IPS-NIHi11 (cell line): ENCODE measurements at regions not wholly inside any gene's neighbourhood (a gene's known extent, or its start where the extent isn't known, plus 50 kb on each side); places are given as distances from the start of the nearest gene placed in this dataset.

Experiments
- DNase-seq: peaks from one replicate; pipeline ENCODE4 v3.0.0; 2012; ENCODE audit warnings: mixed read lengths, low spot score

DNA sequence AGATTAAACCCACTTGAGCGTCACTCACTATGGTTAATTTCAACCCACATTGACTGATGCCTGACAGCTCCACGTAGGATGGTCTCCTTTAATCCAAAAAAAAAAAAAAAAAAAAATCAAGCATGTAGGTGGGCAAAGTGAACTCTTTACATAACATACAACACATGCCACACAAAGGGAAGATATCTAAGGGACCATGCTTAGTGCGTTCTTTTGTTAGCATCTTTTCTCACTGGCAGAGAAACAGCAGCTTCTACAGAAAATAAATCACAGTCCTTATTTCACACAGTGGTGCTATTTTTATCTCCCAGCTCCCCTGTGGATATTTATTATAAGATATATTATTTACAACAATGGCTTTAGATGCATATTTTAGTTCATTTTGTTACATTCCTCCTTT, 652.0 kb upstream of the CELF2 start:
- DNase-seq: no peak

DNA sequence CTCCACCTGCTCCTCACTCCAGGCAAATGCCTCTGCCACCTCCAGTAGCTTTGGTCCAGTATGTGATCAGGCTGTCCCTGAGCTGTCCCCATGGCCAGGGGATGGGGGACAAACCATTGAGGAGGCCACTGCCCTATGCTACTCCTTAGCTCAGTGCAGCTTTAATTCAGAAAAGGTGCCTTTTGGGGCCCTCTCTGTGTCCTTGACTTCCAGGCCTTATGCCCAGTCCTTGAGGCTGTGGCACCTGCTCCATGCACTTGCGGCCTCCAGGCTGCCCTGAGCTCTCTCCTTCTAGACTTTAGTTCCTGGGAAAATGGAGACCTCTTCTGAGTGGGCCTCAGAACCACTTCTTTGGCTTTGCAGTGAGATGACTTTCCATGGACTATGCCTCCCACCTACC, 650.8 kb upstream of the CELF2 start:
- DNase-seq: no peak

DNA sequence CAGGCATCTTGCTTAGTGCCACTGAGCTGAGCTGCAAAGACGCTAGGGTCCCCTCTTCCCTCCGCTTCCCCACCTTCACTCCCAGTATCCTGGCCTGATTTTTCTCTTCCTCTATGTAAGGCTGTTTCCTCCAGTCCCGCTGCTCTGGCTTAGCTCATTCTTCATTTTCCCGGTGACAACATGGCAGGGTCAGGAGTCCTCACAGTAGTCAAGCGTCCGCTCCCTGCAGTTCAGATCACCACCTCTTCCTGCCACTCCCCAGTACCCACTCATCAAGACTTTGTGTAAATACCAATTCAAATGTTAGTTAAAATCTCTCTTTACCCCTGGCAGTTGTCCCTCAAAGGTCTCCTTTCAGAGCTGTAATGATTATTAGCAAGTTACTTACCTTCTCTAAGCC, 650.4 kb upstream of the CELF2 start:
- DNase-seq: no peak

DNA sequence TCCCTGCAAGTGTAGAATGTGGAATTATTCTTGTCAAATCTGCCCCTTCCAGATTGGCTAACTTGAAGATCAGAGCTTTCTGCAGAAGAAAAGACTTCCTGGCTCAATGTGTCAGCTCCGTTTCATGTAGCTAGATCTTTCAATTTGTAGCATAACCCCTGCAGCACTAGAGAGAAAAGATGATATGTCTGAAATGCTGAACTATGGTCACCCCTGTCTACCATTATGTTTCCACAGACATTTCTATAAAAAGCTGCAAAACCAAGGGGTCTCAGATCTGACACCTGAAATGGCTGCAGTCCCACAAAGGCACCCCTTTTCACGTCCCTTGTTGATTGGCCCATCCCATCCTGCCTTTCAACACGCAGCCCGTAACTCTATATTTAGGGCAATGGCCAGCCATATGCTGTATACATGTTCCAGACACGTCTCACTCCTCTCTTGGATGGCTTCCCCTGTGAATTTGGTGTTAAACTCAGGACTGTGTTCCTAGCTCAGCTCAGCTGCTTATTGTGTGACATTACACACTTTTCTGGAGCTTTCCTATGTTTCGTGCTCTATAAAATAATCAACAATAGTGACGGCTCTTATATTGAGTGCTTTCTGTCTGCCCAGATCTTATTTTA, 648.6 kb upstream of the CELF2 start:
- DNase-seq: no peak

DNA sequence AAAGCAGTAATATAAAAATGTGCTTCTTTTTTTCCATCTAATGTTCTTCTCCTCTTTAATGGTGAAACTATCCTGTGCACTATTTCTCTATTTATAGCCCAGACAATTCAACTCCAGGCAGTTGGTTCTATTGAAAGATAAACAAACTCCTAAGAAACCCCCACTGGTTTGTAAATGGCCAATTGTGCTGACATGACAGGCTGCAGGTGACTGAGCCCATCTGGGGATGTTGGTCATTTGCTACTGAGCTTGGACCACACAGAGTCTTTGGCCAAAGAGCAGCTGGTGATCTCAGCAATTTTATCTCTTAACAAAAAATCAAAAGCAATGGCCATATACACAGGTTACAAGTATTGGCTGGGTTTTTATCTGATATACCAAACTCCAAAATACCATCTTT, 631.8 kb upstream of the CELF2 start:
- DNase-seq: no peak

DNA sequence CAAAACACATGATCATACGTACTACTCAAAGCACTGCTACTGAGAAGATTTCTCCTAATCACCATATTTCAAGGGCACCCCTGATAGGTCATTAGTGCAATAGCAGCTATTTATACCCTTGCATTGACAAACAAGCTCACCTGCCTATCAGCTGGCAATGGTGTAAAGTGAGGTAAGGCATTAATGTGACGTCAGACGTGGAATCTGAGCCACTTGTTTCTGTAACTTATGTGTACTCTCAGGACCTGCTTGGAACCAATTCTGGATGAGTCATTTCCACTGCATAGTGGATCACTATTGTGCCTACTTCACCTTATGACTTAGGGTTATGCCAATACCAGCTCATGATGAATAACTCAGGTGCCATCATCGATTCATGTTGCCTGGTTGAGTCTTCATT, 628.5 kb upstream of the CELF2 start:
- no peak for DNase-seq

DNA sequence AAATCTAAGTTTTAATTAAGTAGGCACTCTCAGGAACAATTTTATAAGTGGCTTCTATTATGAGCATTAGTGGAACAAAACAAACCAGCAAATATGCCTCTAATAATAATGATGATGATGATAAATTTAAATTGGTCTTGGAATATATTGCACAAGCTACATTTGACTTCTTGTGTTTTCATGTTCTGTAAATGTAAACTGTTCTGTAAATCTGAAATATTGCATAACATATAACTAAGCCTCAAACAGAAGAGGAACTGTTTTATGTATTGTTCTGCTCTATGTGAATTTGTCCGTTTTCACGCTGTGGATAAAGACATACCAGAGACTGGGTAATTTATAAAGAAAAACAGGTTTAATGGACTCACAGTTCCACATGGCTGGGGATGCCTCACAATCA, 625.2 kb upstream of the CELF2 start:
- no peak for DNase-seq

DNA sequence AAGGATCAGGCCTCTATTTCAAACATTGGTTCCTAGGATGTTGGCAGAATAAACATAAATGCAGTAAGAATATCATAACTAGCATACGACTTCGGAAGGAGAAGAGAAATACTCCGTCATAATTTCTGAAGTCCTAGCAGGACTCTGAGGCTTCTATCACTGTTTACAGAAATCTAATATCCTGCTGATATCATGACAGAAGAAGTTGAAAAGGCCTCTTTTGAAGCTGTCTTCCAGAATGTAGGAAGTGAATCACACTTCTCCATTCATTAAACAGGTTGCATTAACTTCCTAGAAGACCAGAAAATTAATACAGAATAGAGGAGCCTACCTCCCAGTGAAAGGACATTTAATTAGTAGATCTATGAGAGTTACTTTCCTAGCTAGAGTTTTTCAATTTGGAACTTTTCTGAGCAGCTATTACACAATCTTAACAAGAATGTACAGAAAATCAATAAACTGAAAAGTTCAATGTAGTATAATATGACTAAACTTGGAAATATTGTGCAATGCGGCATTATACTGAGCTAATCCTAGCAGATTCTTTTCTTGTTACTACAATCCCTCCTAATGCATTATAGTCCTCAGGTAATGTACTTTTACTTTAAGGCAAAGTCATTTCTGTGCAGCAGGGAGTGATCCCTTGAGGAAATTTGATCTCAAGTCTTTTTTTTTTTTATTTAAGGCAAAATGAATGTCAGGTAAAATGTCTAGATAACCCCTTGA, 622.6 kb upstream of the CELF2 start:
- no peak for DNase-seq

DNA sequence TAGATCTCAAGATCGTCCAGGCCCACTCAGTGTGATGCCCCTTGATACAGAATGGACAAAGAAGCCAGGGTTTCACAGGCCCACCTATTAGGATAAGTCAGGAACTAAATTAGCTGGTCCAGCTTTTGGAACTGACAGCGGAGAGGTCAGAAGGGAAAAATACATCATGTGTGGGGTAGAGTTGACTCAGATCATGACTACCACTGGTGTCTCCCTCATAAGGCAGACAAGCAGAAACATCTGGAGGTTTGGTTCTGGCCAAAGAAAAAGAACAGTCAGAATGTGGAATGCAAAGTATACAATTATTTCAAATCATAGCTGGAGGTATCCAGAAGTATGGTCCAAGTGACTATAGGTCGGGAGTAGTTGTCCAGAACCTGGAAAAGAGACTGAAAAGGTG, 621.1 kb upstream of the CELF2 start:
- no peak for DNase-seq

DNA sequence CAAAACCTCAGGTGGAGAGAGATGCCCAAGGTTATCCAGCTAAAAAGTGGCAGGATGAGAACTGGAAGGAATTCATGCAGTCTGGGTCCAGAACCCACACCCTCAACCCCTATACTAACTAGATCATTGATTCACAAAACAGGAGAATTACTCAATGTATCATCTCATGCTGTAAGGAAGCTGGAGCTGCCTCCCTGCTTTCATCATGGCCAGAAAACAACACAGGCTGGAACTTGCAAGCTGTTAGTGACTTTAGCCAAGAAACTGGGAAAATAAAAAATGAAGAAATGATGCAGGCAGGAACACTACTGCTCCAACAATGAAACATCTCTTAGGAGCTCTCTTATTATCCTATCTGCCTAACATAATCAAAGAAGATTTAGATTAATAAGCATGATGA, 619.8 kb upstream of the CELF2 start:
- DNase-seq: no peak

DNA sequence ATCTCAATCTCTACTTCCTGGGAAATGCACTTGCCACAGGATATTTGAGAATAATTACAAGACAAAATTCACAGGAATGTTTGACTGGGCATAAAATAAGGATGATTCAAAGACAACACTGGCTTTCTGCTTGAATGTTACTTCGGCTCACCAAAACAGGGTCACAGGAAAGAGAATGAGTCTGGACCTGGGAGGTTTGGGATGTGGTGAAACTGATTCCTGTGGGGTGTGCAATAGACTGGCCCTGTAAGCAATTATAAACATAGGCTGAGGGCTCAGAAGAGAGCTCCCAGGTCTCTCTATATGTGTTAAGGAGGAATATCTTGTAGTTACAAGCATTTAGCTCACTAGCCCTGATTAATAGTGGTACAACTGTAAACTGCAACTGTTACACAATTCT, 613.9 kb upstream of the CELF2 start:
- DNase-seq: no peak

DNA sequence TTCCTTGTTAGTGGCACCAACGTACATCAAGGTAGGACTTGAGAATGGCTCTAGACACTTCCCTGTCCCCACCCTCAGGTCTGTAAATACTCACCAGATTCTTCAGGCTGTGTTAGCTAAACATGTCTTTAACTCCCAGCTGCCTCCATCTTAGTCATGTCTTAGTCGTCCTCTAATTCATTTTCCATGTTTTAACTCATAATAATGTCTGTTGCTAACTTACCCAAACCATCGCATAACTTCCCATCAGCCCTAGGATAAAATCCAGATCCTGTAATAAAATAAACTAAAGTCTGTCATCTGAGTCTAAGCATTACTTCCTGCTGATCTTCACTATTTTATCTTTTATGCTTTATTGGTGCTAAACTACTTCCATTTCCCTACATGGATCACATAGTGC, 600.0 kb upstream of the CELF2 start:
- no peak for DNase-seq

DNA sequence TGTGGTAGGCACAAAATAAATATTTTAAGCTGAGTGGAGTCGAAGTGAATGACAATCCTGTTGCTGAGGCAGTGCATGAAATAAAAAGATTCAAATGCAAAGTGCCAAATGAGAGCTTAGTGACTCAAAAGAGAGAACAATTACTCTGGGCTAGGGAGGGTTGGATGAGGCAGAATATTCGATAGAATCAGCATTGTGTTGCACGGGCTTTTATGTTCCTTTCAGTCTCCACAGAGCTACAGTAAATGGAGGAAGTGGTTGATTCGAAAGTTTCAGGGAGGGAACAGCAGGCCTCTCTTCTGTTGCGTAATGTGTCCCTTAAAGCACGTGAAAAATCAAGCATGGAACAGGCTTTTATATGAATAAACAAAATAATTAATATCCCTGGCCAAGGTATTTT, 599.3 kb upstream of the CELF2 start:
- DNase-seq: no peak

DNA sequence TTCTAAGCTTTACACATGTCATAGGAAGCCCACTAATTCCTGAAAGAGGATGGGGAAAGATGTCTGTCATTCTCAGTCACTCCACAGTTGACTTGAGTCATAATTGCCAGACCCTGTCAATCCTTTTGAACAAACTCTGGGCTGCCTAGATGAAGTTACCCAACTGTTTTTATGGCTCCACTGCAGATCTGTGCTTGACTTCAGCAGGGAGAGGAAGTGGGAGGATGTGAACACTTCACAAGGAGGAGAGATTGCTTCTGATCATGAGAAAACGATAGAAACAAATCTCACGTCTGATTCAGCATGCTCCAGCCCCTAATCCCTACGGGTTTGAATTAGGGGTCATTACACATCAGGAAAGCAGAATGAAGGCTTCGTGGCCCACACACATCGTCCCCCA, 596.6 kb upstream of the CELF2 start:
- DNase-seq: no peak

DNA sequence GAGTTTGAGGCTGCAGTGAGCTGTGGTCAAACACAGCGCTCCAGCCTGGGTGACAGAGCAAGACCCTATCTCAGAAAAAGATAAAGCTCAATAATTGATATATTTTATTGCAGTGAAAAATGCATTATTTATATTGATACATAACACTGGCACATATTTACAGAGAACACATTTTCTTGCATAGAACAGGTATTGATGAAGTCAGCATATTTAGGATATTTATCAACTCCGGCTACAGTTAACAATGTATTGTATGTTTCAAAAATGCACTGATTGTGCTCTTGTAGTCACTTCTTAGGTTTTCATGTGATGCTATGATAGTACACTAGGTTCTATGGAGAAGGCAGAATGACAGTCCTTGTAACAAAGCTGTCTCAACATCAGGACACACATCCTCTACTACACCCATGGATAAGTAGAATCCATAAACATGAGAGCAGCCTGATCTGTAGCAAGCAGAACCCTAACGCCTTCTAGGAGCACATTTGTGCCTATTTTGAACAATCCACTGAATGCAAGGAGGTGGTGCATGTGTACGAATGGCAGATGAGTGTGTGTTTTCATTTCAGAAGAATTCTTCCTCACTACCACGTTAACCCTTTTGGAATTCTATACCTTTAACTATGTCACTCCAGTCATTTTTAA, 586.1 kb upstream of the CELF2 start:
- DNase-seq: no peak

DNA sequence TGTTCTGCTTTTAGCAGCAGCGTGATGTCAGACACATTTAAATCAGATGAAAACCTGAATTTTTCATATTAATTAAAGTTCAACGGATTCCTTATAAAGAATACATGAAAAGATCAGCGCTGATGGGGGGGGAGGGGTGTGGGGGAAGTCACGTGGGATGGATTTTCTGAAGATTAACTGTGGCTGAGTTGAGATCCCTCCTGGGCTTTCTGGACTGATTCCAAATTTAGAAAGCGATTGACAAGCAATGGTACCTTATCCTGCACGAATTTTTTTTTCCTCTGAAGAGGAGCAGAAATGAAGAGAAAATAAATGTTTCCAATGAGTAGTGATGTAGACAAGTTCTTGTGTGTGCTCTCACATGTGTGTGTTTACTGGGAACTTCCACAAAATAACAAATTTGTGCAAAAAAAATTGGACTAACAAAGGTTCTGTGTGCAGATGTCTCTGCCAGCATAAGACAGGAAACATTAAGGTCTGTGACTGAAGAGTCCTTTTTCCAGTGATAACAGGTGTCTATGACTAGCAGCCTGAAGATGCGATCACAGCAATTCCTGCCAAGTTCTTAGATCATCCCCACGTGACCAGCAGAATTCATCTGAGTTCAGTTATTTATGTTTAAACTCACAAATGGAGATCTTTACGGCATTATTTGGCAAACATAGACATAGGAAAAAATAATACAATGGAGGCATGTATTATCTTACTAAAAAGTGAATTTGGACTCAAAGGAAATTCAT, 585.2 kb upstream of the CELF2 start:
- DNase-seq: no peak

DNA sequence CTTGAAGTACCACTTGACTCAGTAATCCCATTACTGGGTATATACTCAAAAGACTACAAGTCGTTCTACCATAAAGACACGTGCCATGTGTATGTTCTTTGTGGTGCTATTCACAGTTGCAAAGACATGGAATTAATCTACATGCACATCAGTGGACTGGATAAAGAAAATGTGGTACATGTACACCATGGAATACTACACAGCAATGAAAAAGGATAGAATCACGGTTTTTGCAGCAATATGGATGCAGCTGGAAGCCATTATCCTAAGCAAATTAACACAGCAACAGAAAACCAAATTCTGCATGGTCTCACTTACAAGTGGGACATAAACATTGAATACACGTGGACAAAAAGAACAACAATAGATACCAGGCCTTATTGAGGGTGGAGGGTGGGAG, 583.4 kb upstream of the CELF2 start:
- no peak for DNase-seq

DNA sequence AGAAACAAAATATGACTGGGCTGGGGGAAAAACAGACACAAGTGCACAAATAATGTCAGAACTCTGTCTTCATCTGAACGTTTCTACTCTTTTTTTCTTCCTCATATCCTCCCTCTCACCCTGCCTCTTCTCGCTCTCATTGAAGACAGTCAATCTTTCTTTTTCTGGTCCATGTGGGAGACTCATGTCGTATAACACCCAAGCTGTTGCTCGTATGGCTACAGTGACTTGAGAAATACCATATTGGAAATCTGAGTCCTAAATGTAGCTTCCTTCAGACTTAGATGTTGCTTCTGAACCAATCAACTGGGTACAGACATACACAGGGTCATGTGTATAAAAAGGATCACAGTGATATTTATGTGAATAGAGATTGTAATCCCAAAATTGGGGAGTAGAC, 579.8 kb upstream of the CELF2 start:
- DNase-seq: no peak

DNA sequence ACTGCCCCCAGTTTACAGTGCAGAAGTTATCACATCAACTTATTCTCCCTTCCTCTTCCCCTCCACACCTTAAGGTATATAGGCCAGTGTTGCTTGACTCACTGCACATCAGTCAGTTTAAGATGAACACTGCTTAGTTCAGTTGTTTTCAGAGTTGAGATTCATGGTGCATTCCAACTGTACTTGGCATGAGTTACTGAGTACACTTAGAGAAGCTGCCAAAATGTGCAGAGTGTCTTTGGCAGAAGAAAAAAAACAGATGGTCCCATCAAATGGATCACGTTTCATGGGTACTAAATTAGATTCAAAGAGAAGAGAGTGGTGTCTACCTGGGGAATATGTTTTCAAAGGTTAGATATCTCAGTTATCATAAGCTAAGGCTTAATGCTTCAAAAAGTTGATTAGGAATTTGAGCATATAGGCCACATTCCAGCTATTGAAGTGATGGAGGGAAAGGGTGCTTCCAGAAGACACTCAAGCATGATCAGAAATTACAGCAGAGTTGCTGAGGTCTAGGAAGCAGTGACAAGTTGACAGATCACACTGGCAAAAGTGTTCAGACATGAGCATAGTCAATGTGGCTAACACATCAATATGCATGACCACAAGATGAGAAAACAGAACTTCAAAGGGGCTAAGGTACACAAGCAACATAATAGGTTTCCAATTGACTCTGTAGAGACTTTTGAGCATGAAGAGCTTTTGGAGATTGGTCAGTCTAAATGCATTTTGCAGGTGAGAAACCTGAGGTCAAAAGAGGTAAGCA, 579.2 kb upstream of the CELF2 start:
- no peak for DNase-seq

DNA sequence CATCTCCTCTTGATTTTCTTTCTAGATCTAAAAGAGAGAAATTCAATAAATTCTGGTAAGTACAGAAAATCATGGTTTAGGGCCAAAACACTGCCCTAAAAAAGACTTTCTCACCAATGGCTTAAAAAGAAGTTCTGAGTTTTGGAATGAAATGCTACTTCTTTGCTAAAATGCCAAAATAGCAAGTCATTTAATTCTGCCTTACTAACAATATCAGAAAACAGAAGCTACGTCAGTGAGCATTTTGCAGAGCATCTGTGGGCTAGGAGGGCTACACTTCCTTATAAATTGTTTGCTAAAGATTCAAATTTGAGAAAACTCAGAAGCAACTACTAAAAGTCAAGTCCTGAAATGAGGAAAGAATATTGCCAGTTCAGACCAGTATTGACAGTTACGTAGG, 560.8 kb upstream of the CELF2 start:
- DNase-seq: no peak

DNA sequence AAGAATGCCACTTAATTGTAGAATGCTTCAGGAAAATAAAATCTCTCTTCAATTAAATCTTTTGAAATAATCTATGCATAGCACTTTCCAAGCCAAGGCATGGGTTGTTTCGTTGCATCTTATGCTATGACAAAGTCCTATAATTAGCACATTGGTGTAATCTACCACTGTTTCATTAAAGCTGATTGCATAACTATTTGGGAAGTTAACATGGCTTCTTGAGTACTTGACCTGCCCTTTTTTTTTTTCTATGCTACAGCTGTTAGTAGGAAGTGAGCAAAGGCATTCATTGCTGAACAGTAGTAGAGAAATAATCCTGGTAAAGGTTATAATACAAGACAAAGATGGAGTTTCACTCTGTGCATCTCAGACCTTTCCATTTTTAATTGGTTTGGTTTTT, 557.2 kb upstream of the CELF2 start:
- no peak for DNase-seq
